ENCODE measurements at regions not wholly inside any gene's neighbourhood (a gene's known extent, or its start where the extent isn't known, plus 50 kb on each side); places are given as distances from the start of the nearest gene placed in this dataset.

DNA sequence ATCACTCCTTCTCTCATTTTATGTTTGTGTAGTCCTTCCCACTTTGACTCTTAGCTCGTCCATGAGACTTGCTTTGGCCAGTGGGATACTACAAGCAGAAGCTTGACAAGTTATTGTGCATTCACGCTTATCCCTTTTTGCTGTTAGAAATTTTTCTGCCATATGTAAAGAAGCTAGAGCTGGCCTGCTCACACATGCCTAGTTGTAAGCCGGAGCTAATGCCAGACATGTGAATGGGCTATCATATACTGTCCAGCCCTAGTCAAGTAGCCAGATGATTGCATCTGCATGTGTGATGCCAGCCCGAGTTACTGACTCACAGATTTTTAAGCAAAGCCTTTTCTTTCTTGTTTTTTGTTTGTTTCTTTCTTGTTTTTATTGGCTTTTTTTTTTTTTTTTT, 460.7 kb downstream of the TDRD3 start:
- no peaks in the 10 kb centered on the region for H3K4me1 ChIP-seq (ENCODE audit: control insufficient read depth in 1 of 2, extremely low read depth in 1 of 2, insufficient read depth in 2 of 2, low read length in 2 of 2)
- H3K4me3 ChIP-seq (ENCODE audit: control insufficient read depth in 1 of 2, extremely low read depth in 1 of 2, low read length in 1 of 2): no peak overlapping the region
- no peaks in the 10 kb centered on the region for H3K9me3 ChIP-seq
- Mint-ChIP-seq H3K36me3 (no peaks in the 10 kb centered on the region), H3K27me3 (no peaks in the 10 kb centered on the region), H3K4me3 (no peak overlapping the region), H3K9me3 (peaks cover 2 to 20% (median 9%) of the 10 kb centered on the region in 3 donors), H3K27ac (no peak overlapping the region), H3K4me1 (no peaks in the 10 kb centered on the region)
- CTCF ChIA-PET: no interaction called here
- ATAC-seq (replicated peaks in 1 of 4) (no peak), DNase-seq (no peak)
- no peaks in the 10 kb centered on the region for H3K36me3 ChIP-seq (ENCODE audit: control insufficient read depth in 2 of 2, extremely low read depth in 1 of 2, insufficient read depth in 1 of 2, low read length in 1 of 2)
- POLR2A ChIA-PET: no interaction called here
- H3K27me3 ChIP-seq (replicated peaks in 1 of 2; ENCODE audit: control insufficient read depth in 2 of 2, extremely low read depth in 1 of 2, insufficient read depth in 2 of 2, low read length in 1 of 2): no peaks in the 10 kb centered on the region
- H3K27ac ChIP-seq (ENCODE audit: low read length): no peak overlapping the region
- 93% methylated on average over 3 of the region's 4 CpGs for WGBS (ENCODE audit: insufficient coverage)

- 76% methylated on average over 4 of the region's 4 CpGs for WGBS (ENCODE audit: insufficient coverage)
- ChIA-PET POLR2A (no interaction called here), CTCF (no interaction called here)
- Mint-ChIP-seq H3K4me3 (no peak overlapping the region), H3K4me1 (no peaks in the 10 kb centered on the region), H3K27ac (no peak overlapping the region), H3K36me3 (no peaks in the 10 kb centered on the region), H3K27me3 (no peaks in the 10 kb centered on the region), H3K9me3 (peaks cover 17 to 41% (median 17%) of the 10 kb centered on the region in 3 donors)
- Histone ChIP-seq H3K27ac (ENCODE audit: low read length) (no peak overlapping the region), H3K9me3 (no peaks in the 10 kb centered on the region), H3K4me3 (ENCODE audit: control insufficient read depth in 1 of 2, extremely low read depth in 1 of 2, low read length in 1 of 2) (no peak overlapping the region), H3K36me3 (ENCODE audit: control insufficient read depth in 2 of 2, extremely low read depth in 1 of 2, insufficient read depth in 1 of 2, low read length in 1 of 2) (no peaks in the 10 kb centered on the region), H3K4me1 (ENCODE audit: control insufficient read depth in 1 of 2, extremely low read depth in 1 of 2, insufficient read depth in 2 of 2, low read length in 2 of 2) (no peaks in the 10 kb centered on the region), H3K27me3 (replicated peaks in 1 of 2; ENCODE audit: control insufficient read depth in 2 of 2, extremely low read depth in 1 of 2, insufficient read depth in 2 of 2, low read length in 1 of 2) (no peaks in the 10 kb centered on the region)
- DNase-seq: no peak
- no peak for ATAC-seq (replicated peaks in 1 of 4)
Measured at GRCh38 chr13:60852886-60853285, 455.9 kb downstream of the TDRD3 start.

DNA sequence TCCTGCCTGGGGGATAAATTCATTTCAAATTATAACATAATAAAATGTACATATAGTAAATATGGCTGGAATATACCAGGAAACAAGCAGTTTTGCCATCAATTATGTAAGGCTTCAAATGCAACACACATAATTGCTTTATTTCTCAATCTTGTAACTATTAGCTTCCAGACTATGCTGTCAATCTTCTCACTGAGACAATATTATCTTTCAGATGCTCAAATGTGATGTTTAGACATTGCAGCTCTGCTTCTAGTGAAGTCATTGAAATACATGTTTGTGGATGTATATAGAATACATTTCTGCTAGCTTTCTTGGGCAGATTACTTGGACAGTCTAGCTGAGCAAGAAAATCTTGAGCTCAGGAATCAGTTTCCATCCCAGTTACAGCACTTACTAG, 454.4 kb downstream of the TDRD3 start:
- Histone ChIP-seq H3K4me3 (ENCODE audit: control insufficient read depth in 1 of 2, extremely low read depth in 1 of 2, low read length in 1 of 2) (no peak overlapping the region), H3K27me3 (replicated peaks in 1 of 2; ENCODE audit: control insufficient read depth in 2 of 2, extremely low read depth in 1 of 2, insufficient read depth in 2 of 2, low read length in 1 of 2) (no peaks in the 10 kb centered on the region), H3K9me3 (peaks cover 2% of the 10 kb centered on the region), H3K4me1 (ENCODE audit: control insufficient read depth in 1 of 2, extremely low read depth in 1 of 2, insufficient read depth in 2 of 2, low read length in 2 of 2) (no peaks in the 10 kb centered on the region), H3K36me3 (ENCODE audit: control insufficient read depth in 2 of 2, extremely low read depth in 1 of 2, insufficient read depth in 1 of 2, low read length in 1 of 2) (no peaks in the 10 kb centered on the region), H3K27ac (ENCODE audit: low read length) (no peak overlapping the region)
- Mint-ChIP-seq H3K9me3 (peaks cover 14 to 36% (median 17%) of the 10 kb centered on the region in 3 donors), H3K4me1 (no peaks in the 10 kb centered on the region), H3K27ac (no peak overlapping the region), H3K4me3 (no peak overlapping the region), H3K36me3 (no peaks in the 10 kb centered on the region), H3K27me3 (no peaks in the 10 kb centered on the region)
- CTCF ChIA-PET: no interaction called here
- DNase-seq (no peak), ATAC-seq (replicated peaks in 1 of 4) (no peak)
- POLR2A ChIA-PET: interaction anchor here in 1 of 2 donors (0.7 kb wide), 1 partner anchor 22 kb away, joined by 3 read pairs; no protein-coding TSS in a partner anchor

DNA sequence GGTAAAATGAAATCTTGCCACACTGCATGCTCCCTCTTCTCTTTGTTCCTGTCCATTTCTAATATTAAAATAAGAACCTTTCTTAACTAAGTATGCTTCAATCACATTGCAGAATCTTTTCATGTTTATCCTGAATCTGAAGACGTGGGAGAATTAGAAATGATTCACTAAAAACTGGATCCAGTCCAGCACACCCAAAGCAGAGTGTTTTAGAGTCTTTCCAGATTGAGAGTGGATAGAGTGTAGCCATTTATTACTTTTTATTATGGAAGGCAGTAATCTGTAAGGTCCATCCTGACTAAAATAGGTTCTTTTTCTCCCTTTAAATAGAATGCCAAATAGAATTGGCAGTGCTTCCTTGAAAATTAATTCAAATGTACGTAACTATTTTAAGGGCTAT, 453.5 kb downstream of the TDRD3 start:
- Mint-ChIP-seq H3K27ac (no peak overlapping the region), H3K27me3 (no peaks in the 10 kb centered on the region), H3K9me3 (peaks cover 14 to 36% (median 17%) of the 10 kb centered on the region in 3 donors), H3K36me3 (no peaks in the 10 kb centered on the region), H3K4me3 (no peak overlapping the region), H3K4me1 (no peaks in the 10 kb centered on the region)
- no peaks in the 10 kb centered on the region for H3K27me3 ChIP-seq (replicated peaks in 1 of 2; ENCODE audit: control insufficient read depth in 2 of 2, extremely low read depth in 1 of 2, insufficient read depth in 2 of 2, low read length in 1 of 2)
- no peak overlapping the region for H3K4me3 ChIP-seq (ENCODE audit: control insufficient read depth in 1 of 2, extremely low read depth in 1 of 2, low read length in 1 of 2)
- ChIA-PET POLR2A (no interaction called here), CTCF (no interaction called here)
- no CpG with 5 or more reads among the region's 2 CpGs for WGBS (ENCODE audit: insufficient coverage)
- no peak for DNase-seq
- no peak overlapping the region for H3K27ac ChIP-seq (ENCODE audit: low read length)
- H3K36me3 ChIP-seq (ENCODE audit: control insufficient read depth in 2 of 2, extremely low read depth in 1 of 2, insufficient read depth in 1 of 2, low read length in 1 of 2): no peaks in the 10 kb centered on the region
- ATAC-seq (replicated peaks in 1 of 4): no peak
- no peaks in the 10 kb centered on the region for H3K4me1 ChIP-seq (ENCODE audit: control insufficient read depth in 1 of 2, extremely low read depth in 1 of 2, insufficient read depth in 2 of 2, low read length in 2 of 2)
- peaks cover 2% of the 10 kb centered on the region for H3K9me3 ChIP-seq

DNA sequence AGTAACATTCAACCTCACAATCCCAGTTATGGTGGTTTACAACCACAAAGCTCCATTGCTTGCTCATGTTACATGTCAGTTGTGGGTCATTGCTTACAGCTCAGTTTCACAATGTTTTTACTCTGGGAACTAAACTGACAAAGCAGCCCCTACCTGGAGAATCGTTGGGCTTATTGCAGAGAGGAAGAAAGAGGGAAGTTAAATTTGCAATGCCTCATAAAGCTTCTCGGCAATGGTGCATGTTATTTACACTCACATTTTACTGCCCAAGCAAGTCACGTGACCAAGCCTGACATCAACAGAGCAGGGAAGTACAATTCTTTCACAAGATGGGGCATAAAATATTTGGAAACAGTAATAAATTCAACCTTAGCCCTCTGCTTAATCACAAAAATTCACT, 441.6 kb downstream of the TDRD3 start:
- no peak overlapping the region for H3K4me3 ChIP-seq (ENCODE audit: control insufficient read depth in 1 of 2, extremely low read depth in 1 of 2, low read length in 1 of 2)
- Mint-ChIP-seq H3K27ac (no peak overlapping the region), H3K4me3 (no peak overlapping the region), H3K4me1 (no peaks in the 10 kb centered on the region), H3K27me3 (no peaks in the 10 kb centered on the region), H3K9me3 (peaks cover 6 to 20% (median 8%) of the 10 kb centered on the region in 3 donors), H3K36me3 (no peaks in the 10 kb centered on the region)
- H3K36me3 ChIP-seq (ENCODE audit: control insufficient read depth in 2 of 2, extremely low read depth in 1 of 2, insufficient read depth in 1 of 2, low read length in 1 of 2): no peaks in the 10 kb centered on the region
- H3K4me1 ChIP-seq (ENCODE audit: control insufficient read depth in 1 of 2, extremely low read depth in 1 of 2, insufficient read depth in 2 of 2, low read length in 2 of 2): no peaks in the 10 kb centered on the region
- no peak for DNase-seq
- no peaks in the 10 kb centered on the region for H3K9me3 ChIP-seq
- POLR2A ChIA-PET: no interaction called here
- CTCF ChIA-PET: interaction anchor here in 1 of 2 donors (0.6 kb wide), 1 partner anchor 49 kb away, joined by 3 read pairs; no protein-coding TSS in a partner anchor
- no peaks in the 10 kb centered on the region for H3K27me3 ChIP-seq (replicated peaks in 1 of 2; ENCODE audit: control insufficient read depth in 2 of 2, extremely low read depth in 1 of 2, insufficient read depth in 2 of 2, low read length in 1 of 2)
- no CpG with 5 or more reads among the region's 3 CpGs for WGBS (ENCODE audit: insufficient coverage)
- H3K27ac ChIP-seq (ENCODE audit: low read length): no peak overlapping the region
- ATAC-seq (replicated peaks in 1 of 4): no peak

- ChIA-PET CTCF (no interaction called here), POLR2A (no interaction called here)
- no CpG with 5 or more reads among the region's 1 CpG for WGBS (ENCODE audit: insufficient coverage)
- no peaks in the 10 kb centered on the region for H3K4me1 ChIP-seq (ENCODE audit: control insufficient read depth in 1 of 2, extremely low read depth in 1 of 2, insufficient read depth in 2 of 2, low read length in 2 of 2)
- H3K36me3 Mint-ChIP-seq: no peaks in the 10 kb centered on the region
- DNase-seq (no peak), ATAC-seq (replicated peaks in 1 of 4) (no peak)
- H3K27me3 Mint-ChIP-seq: no peaks in the 10 kb centered on the region
- H3K27ac Mint-ChIP-seq: no peak overlapping the region
- no peak overlapping the region for H3K27ac ChIP-seq (ENCODE audit: low read length)
- H3K4me3 Mint-ChIP-seq: no peak overlapping the region
- no peaks in the 10 kb centered on the region for H3K27me3 ChIP-seq (replicated peaks in 1 of 2; ENCODE audit: control insufficient read depth in 2 of 2, extremely low read depth in 1 of 2, insufficient read depth in 2 of 2, low read length in 1 of 2)
- peaks cover 6 to 15% (median 9%) of the 10 kb centered on the region in 3 donors for H3K9me3 Mint-ChIP-seq
- H3K9me3 ChIP-seq: no peaks in the 10 kb centered on the region
- no peaks in the 10 kb centered on the region for H3K36me3 ChIP-seq (ENCODE audit: control insufficient read depth in 2 of 2, extremely low read depth in 1 of 2, insufficient read depth in 1 of 2, low read length in 1 of 2)
- H3K4me3 ChIP-seq (ENCODE audit: control insufficient read depth in 1 of 2, extremely low read depth in 1 of 2, low read length in 1 of 2): no peak overlapping the region
- H3K4me1 Mint-ChIP-seq: no peaks in the 10 kb centered on the region
Measured at GRCh38 chr13:60837806-60838205, 440.8 kb downstream of the TDRD3 start.

- ATAC-seq (replicated peaks in 1 of 4): no peak
- Histone ChIP-seq H3K27ac (ENCODE audit: low read length) (no peak overlapping the region), H3K4me3 (ENCODE audit: control insufficient read depth in 1 of 2, extremely low read depth in 1 of 2, low read length in 1 of 2) (no peak overlapping the region), H3K27me3 (replicated peaks in 1 of 2; ENCODE audit: control insufficient read depth in 2 of 2, extremely low read depth in 1 of 2, insufficient read depth in 2 of 2, low read length in 1 of 2) (no peaks in the 10 kb centered on the region), H3K4me1 (ENCODE audit: control insufficient read depth in 1 of 2, extremely low read depth in 1 of 2, insufficient read depth in 2 of 2, low read length in 2 of 2) (no peaks in the 10 kb centered on the region), H3K9me3 (no peaks in the 10 kb centered on the region), H3K36me3 (ENCODE audit: control insufficient read depth in 2 of 2, extremely low read depth in 1 of 2, insufficient read depth in 1 of 2, low read length in 1 of 2) (no peaks in the 10 kb centered on the region)
- Mint-ChIP-seq H3K4me1 (no peaks in the 10 kb centered on the region), H3K36me3 (no peaks in the 10 kb centered on the region), H3K27me3 (no peaks in the 10 kb centered on the region), H3K4me3 (no peak overlapping the region), H3K27ac (no peak overlapping the region), H3K9me3 (peaks cover 6 to 16% (median 8%) of the 10 kb centered on the region in 3 donors)
- ChIA-PET POLR2A (no interaction called here), CTCF (no interaction called here)
- no peak for DNase-seq
- no CpG with 5 or more reads among the region's 4 CpGs for WGBS (ENCODE audit: insufficient coverage)
Measured at GRCh38 chr13:60836821-60837220, 439.8 kb downstream of the TDRD3 start.
